IMR-90 (cell line): ENCODE measurements at regions not wholly inside any gene's neighbourhood (a gene's known extent, or its start where the extent isn't known, plus 50 kb on each side); places are given as distances from the start of the nearest gene placed in this dataset.
"Not testable (repeated sequence)": the region's sequence is repeated elsewhere in the genome, so short reads cannot be mapped to it uniquely, and the experiment has no call there.

Experiments
- ATAC-seq: fragments of 200-7000 bp; cut with Tn5 transposase; 2 replicates; pipeline ENCODE4 v1.9.1; 2020; ENCODE audit warnings: low read depth, mild to moderate bottlenecking, moderate library complexity
- BruUV-seq: library from RNA; stranded (reverse); fragments of 400-500 nt; replicated peaks from 2 replicates; lab custom pipeline; 2021; lab: Mats Ljungman, UMichigan
- CTCF ChIA-PET: fragments of 300-600 bp; formaldehyde crosslinking; extraction: SDS; loops from one replicate; lab custom pipeline; 2021; ENCODE audit warnings: antibody characterized with exemption; lab: Yijun Ruan, JAX
- POLR2A ChIA-PET: fragments of 300-600 bp; sonication (Branson Sonifier 250); formaldehyde crosslinking; loops from one replicate; lab custom pipeline; 2022; ENCODE audit warnings: antibody characterized with exemption; ENCODE audit not compliant: unreplicated experiment; lab: Charles Lee
- DNase-seq: peaks from one replicate; pipeline ENCODE4 v3.0.0; 2013
- H2AFZ ChIP-seq: replicated peaks from 2 replicates; pipeline ENCODE3; 2013; ENCODE audit warnings: low read length, mild to moderate bottlenecking; ENCODE audit not compliant: poor library complexity
- H2AK5ac ChIP-seq: 2 replicates; pipeline ENCODE4 v1.6.1; 2013; ENCODE audit warnings: low read depth, low read length, inconsistent platforms
- H2AK9ac ChIP-seq: replicated peaks from 2 replicates; pipeline ENCODE3; 2013; ENCODE audit warnings: mild to moderate bottlenecking, low read depth, low read length, moderate library complexity; ENCODE audit not compliant: poor library complexity
- H2BK120ac ChIP-seq: 2 replicates; pipeline ENCODE4 v1.6.1; 2013; ENCODE audit warnings: low read depth, low read length, inconsistent platforms
- H2BK15ac ChIP-seq: 3 replicates; pipeline ENCODE4 v1.6.1; 2013; ENCODE audit warnings: low read depth, low read length, inconsistent platforms
- H2BK20ac ChIP-seq: 2 replicates; pipeline ENCODE4 v1.6.1; 2013; ENCODE audit warnings: low read depth, mild to moderate bottlenecking, inconsistent platforms, low read length, moderate library complexity
- H2BK5ac ChIP-seq: 2 replicates; pipeline ENCODE4 v1.6.1; 2013; ENCODE audit warnings: mild to moderate bottlenecking, low read depth, low read length, inconsistent platforms; ENCODE audit not compliant: poor library complexity, severe bottlenecking
- H3K14ac ChIP-seq: replicated peaks from 2 replicates; pipeline ENCODE4 v1.6.1; 2013; ENCODE audit warnings: low read depth, low read length, inconsistent platforms
- H3K18ac ChIP-seq: 2 replicates; pipeline ENCODE4 v1.6.1; 2013; ENCODE audit warnings: low read depth, low read length, control low read depth
- H3K23ac ChIP-seq: 2 replicates; pipeline ENCODE4 v1.6.1; 2013; ENCODE audit warnings: low read depth, low read length, inconsistent platforms
- H3K27ac ChIP-seq: 2 replicates; pipeline ENCODE4 v1.5.1; 2013; ENCODE audit warnings: mild to moderate bottlenecking, control low read depth, low read length; ENCODE audit not compliant: insufficient read depth
- H3K27me3 ChIP-seq: 2 replicates; pipeline ENCODE4 v1.6.1; 2013; ENCODE audit warnings: low read length; ENCODE audit not compliant: control insufficient read depth, insufficient read depth
- H3K36me3 ChIP-seq: 2 replicates; pipeline ENCODE4 v1.6.1; 2013; ENCODE audit warnings: low read length, mixed read lengths; ENCODE audit not compliant: control insufficient read depth, insufficient read depth
- H3K4ac ChIP-seq: 2 replicates; pipeline ENCODE4 v1.6.1; 2013; ENCODE audit warnings: low read depth, low read length, inconsistent platforms
- H3K4me1 ChIP-seq: 2 replicates; pipeline ENCODE4 v1.6.1; 2013; ENCODE audit warnings: low read length, mixed read lengths; ENCODE audit not compliant: control insufficient read depth, insufficient read depth
- H3K4me2 ChIP-seq: 2 replicates; pipeline ENCODE4 v1.6.1; 2013; ENCODE audit warnings: low read depth, mild to moderate bottlenecking, control low read depth, low read length, moderate library complexity
- H3K4me3 ChIP-seq: 2 replicates; pipeline ENCODE4 v1.5.1; 2013; ENCODE audit warnings: low read depth, mild to moderate bottlenecking, control low read depth, low read length, moderate library complexity; ENCODE audit not compliant: insufficient read depth
- H3K56ac ChIP-seq: 2 replicates; pipeline ENCODE4 v1.6.1; 2013; ENCODE audit warnings: low read length, inconsistent platforms; ENCODE audit not compliant: insufficient read depth; ENCODE audit errors: extremely low read depth
- H3K79me1 ChIP-seq, 2 experiments: 2 replicates each; pipeline ENCODE4 v1.6.1; 2013; ENCODE audit warnings: low read length in 2 of 2, inconsistent platforms in 1 of 2, low read depth in 1 of 2
- H3K9ac ChIP-seq: 2 replicates; pipeline ENCODE4 v1.6.1; 2013; ENCODE audit warnings: low read depth, low read length, control low read depth
- H3K9me1 ChIP-seq: 2 replicates; pipeline ENCODE4 v1.6.1; 2013; ENCODE audit warnings: low read length, inconsistent platforms; ENCODE audit not compliant: insufficient read depth
- H3K9me3 ChIP-seq: 2 replicates; pipeline ENCODE4 v1.6.1; 2013; ENCODE audit warnings: low read length; ENCODE audit not compliant: control insufficient read depth, insufficient read depth
- H4K20me1 ChIP-seq: 2 replicates; pipeline ENCODE4 v1.6.1; 2013; ENCODE audit warnings: low read length, inconsistent platforms; ENCODE audit not compliant: insufficient read depth
- H4K5ac ChIP-seq: 2 replicates; pipeline ENCODE4 v1.6.1; 2013; ENCODE audit warnings: mild to moderate bottlenecking, low read depth, low read length, control low read depth
- H4K8ac ChIP-seq, 2 experiments: 2 replicates each; pipeline ENCODE4 v1.6.1; 2013; ENCODE audit warnings: low read depth in 2 of 2, low read length in 2 of 2, control low read depth in 1 of 2, inconsistent platforms in 1 of 2
- H4K91ac ChIP-seq: 2 replicates; pipeline ENCODE4 v1.6.1; 2013; ENCODE audit warnings: low read depth, low read length, inconsistent platforms; ENCODE audit not compliant: insufficient read depth
- FOS ChIP-seq: fragments of 150-350 bp; IDR thresholded peaks from 2 replicates; pipeline ENCODE4 v1.6.1; 2016; ENCODE audit warnings: low read depth, low read length
- MAFK ChIP-seq: IDR thresholded peaks from 2 replicates; pipeline ENCODE4 v1.6.1; 2012; ENCODE audit warnings: low read depth, low read length, improper control_type of control experiment
- MAZ ChIP-seq: IDR thresholded peaks from 2 replicates; pipeline ENCODE4 v1.6.1; 2012; ENCODE audit warnings: low read depth, mild to moderate bottlenecking, low read length, improper control_type of control experiment, moderate library complexity, borderline replicate concordance
- MXI1 ChIP-seq: IDR thresholded peaks from 2 replicates; pipeline ENCODE4 v1.6.1; 2012; ENCODE audit warnings: low read depth, mild to moderate bottlenecking, low read length, moderate library complexity, borderline replicate concordance
- NFE2L2 ChIP-seq: fragments of 150-350 bp; IDR thresholded peaks from 2 replicates; pipeline ENCODE4 v1.6.1; 2016; ENCODE audit warnings: low read depth, mild to moderate bottlenecking, low read length
- RAD21 ChIP-seq: IDR thresholded peaks from 2 replicates; pipeline ENCODE4 v1.6.1; 2012; ENCODE audit warnings: low read length, improper control_type of control experiment
- RCOR1 ChIP-seq: IDR thresholded peaks from 2 replicates; pipeline ENCODE4 v1.6.1; 2012; ENCODE audit warnings: mild to moderate bottlenecking, low read length, improper control_type of control experiment; ENCODE audit not compliant: insufficient replicate concordance
- RFX5 ChIP-seq: IDR thresholded peaks from 2 replicates; pipeline ENCODE4 v1.8.0; 2012; ENCODE audit warnings: low read depth, mild to moderate bottlenecking, low read length, moderate library complexity
- SMC3 ChIP-seq: fragments of 150-350 bp; IDR thresholded peaks from 2 replicates; pipeline ENCODE4 v1.6.1; 2016; ENCODE audit warnings: low read depth, mild to moderate bottlenecking, antibody characterized with exemption, low read length, moderate library complexity
- WGBS, 2 experiments: methylation state at CpG; one replicate each; pipeline versions ENCODE4 v1.1.5 to v1.1.7; 2013; ENCODE audit warnings: missing lambda C conversion rate in 2 of 2; ENCODE audit not compliant: insufficient read length in 1 of 2; ENCODE audit errors: extremely low coverage in 2 of 2; 5-methylcytosine and 5-hydroxymethylcytosine counted together
- dilution Hi-C: fragments of 300-500 bp; cut with HindIII; formaldehyde crosslinking; loops from one replicate; pipeline ENCODE4 v1.14.3; 2018; ENCODE audit warnings: low sequenced_read_pairs; ENCODE audit not compliant: unreplicated experiment
- in situ Hi-C: fragments of 300-500 bp; cut with MboI; formaldehyde crosslinking; loops from 3 replicates; pipeline ENCODE4 v1.14.3; 2019; ENCODE audit warnings: low sequenced_read_pairs, inconsistent platforms, mixed read lengths
- intact Hi-C: fragments of 100-400 bp; cut with micrococcal nuclease; formaldehyde crosslinking; loops from 2 replicates; pipeline ENCODE4 v1.10.0; 2022
- TF ChIP-seq, protein P1 (sequence below): fragments of 150-350 bp; IDR thresholded peaks from 2 replicates; pipeline ENCODE4 v1.6.1; 2016; ENCODE audit warnings: low read depth, mild to moderate bottlenecking, low read length, moderate library complexity, borderline replicate concordance

DNA sequence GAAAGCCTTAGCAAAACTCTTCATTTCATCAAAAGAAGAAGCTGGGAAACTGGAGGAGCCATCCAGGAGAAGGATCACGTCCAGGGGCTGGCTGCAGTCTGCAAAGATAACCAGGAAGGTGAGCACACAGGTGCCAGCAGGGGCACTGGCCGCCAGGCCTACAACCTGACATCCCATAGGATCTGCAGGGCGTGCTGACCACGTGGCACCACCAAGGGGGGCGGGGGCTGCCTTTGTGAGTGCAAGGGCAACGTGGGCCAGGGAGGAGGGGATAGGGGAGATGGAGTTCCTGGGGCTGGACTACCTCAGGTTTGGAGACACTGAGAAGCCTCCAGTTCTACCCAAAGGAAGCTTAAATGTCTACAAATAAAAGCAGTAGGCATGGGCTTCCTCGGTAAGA is 102.7 kb upstream of the CCT8L2 start:
- Histone ChIP-seq H2AK5ac (no peak overlapping the region), H2BK5ac (no peak overlapping the region), H3K23ac (no peak overlapping the region), H4K91ac (no peak overlapping the region), H3K4me1 (no peaks in the 10 kb centered on the region), H3K27ac (no peak overlapping the region), H3K9me3 (peaks cover 14% of the 10 kb centered on the region; the same call in 1 of the 2 replicates), H2BK20ac (no peak overlapping the region), H2AFZ (no peak overlapping the region), H3K4me3 (no peak overlapping the region), H3K14ac (no peak overlapping the region), H3K27me3 (no peaks in the 10 kb centered on the region), H3K4me2 (no peak overlapping the region), H3K4ac (no peak overlapping the region), H2BK15ac (no peak overlapping the region), H3K79me1 (no peaks in the 10 kb centered on the region), H3K56ac (no peak overlapping the region), H3K9me1 (no peaks in the 10 kb centered on the region), H4K8ac (no peak overlapping the region), H3K9ac (no peak overlapping the region), H2BK120ac (no peak overlapping the region), H3K36me3 (no peaks in the 10 kb centered on the region), H2AK9ac (no peak overlapping the region), H4K20me1 (no peaks in the 10 kb centered on the region), H3K18ac (no peak overlapping the region), H4K5ac (no peak overlapping the region)
- intact Hi-C loops (no loop called here), in situ Hi-C loops (no loop called here), dilution Hi-C loops (no loop called here)
- no TSS peak for BruUV-seq
- DNase-seq (no peak), ATAC-seq (no peak)
- no peak for TF ChIP-seq MAZ
- no peak for TF ChIP-seq MXI1
- TF ChIP-seq MAFK, result no peak
- TF ChIP-seq RCOR1, result no peak
- TF ChIP-seq NFE2L2, result no peak
- no peak for TF ChIP-seq SMC3
- TF ChIP-seq, protein P1, sequence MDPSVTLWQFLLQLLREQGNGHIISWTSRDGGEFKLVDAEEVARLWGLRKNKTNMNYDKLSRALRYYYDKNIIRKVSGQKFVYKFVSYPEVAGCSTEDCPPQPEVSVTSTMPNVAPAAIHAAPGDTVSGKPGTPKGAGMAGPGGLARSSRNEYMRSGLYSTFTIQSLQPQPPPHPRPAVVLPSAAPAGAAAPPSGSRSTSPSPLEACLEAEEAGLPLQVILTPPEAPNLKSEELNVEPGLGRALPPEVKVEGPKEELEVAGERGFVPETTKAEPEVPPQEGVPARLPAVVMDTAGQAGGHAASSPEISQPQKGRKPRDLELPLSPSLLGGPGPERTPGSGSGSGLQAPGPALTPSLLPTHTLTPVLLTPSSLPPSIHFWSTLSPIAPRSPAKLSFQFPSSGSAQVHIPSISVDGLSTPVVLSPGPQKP, result no peak
- TF ChIP-seq RAD21, result no peak
- TF ChIP-seq RFX5, result no peak
- TF ChIP-seq FOS, result no peak
- no CpG with 5 or more reads among the region's 7 CpGs for WGBS, 2 experiments
- CTCF ChIA-PET, result no interaction called here
- POLR2A ChIA-PET, result no interaction called here

DNA sequence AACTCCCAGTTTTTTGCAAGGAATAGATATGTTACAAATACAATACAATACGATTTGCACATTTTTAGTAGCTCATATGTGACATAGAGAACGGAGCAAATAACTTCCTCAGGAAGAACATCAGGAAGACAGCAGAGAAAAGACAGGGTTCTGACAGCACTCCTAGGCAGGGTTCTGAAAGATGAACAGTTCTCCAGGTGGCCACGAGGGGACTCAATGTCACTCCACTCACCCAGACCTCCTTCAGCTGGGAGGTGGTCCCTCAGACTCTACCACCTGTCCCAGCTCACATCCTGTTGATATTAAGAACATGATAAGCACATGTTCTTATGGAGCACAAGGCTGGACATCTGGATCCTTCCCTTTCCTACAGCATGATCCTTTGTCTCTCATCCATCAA is 101.1 kb upstream of the CCT8L2 start:
- DNase-seq, H3K56ac ChIP-seq, H3K36me3 ChIP-seq, POLR2A ChIA-PET, H3K4ac ChIP-seq, CTCF ChIA-PET, H4K20me1 ChIP-seq, H3K9me1 ChIP-seq, H3K27me3 ChIP-seq, H2BK120ac ChIP-seq, H3K9ac ChIP-seq, H3K14ac ChIP-seq, H3K4me3 ChIP-seq, H2AFZ ChIP-seq, H3K27ac ChIP-seq, H3K23ac ChIP-seq, H4K91ac ChIP-seq, H4K8ac ChIP-seq, ATAC-seq, H3K4me1 ChIP-seq, H2BK15ac ChIP-seq, H2BK20ac ChIP-seq, H3K79me1 ChIP-seq, H3K4me2 ChIP-seq, in situ Hi-C loops, H3K18ac ChIP-seq, H2AK9ac ChIP-seq, intact Hi-C loops, BruUV-seq, dilution Hi-C loops, H2BK5ac ChIP-seq, H2AK5ac ChIP-seq, H4K5ac ChIP-seq: not testable (repeated sequence)
- WGBS, 2 experiments, result no CpG with 5 or more reads among the region's 3 CpGs
- H3K9me3 ChIP-seq, result peaks cover 12% of the 10 kb centered on the region; the same call in 1 of the 2 replicates
